Amniotic epithelial cell (primary cell): ENCODE measurements at regions not wholly inside any gene's neighbourhood (a gene's known extent, or its start where the extent isn't known, plus 50 kb on each side); places are given as distances from the start of the nearest gene placed in this dataset.
"Not testable (repeated sequence)": the region's sequence is repeated elsewhere in the genome, so short reads cannot be mapped to it uniquely, and the experiment has no call there.

Source experiments
- DNase-seq: peaks from one replicate; pipeline ENCODE4 v3.0.0-alpha.2; 2010; ENCODE audit warnings: low read depth

GRCh38 chr7:16369855-16370254, 51.5 kb downstream of the CRPPA start:
- DNase-seq: no peak

- DNase-seq: not testable (repeated sequence)
Observed at GRCh38 chr7:16369309-16369708, 52.0 kb downstream of the CRPPA start.

DNA sequence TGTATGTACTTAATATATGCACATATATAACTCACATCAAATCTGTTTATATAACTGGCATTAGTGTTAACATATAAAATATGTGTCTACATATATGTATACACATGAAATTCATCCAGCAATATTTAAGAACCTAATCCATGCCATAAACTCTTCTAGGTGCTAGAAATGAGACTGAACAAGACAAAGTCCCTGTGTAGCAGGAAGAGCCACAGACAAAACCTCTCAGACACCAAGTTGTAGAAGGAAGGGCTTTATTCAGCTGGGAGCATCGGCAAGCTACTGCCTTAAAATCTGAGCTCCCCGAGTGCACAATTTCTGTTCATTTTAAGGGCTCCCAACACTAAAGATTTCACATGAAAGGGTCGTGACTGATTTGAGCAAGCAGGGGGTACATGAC, 52.5 kb downstream of the CRPPA start:
- no peak for DNase-seq

DNA sequence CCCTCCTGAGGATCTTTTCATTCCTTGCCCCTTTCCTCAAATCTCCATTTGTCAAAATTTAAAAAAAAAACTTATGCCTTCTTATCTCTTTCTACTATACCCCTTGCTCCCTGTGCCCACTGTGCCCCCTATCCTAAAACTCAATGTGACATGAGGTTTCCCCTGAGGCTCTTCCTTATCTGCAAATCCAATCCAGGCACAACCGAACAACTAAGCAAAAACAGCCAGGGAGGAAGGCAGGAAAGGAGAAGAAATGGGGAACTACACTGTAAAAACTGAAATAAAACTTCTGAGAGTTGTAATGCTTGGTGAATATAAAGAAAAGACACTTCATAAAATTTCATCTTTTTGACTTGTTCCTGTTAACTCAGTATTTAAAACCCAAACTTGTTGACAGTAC, 54.2 kb downstream of the CRPPA start:
- DNase-seq: no peak

GRCh38 chr7:16365952-16366351, 55.4 kb downstream of the CRPPA start:
- DNase-seq: no peak

DNA sequence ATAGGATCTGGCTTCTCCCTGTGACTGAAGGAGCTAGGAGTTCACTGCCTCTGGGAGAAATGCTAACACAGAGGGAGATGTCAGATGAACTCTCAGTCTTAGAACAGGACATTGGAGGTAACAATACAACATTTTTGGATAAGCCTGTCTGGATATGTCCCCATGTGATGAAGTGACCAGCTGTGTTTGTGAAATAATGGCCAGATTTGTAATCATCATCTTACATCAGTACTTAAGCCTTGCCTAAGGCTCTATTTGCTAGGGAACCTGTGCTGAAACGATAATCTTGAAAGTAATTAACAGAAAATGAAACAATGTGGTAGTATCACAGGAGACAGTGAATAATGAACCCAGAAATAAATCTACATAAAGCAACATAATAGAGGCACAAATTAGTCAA, 56.2 kb downstream of the CRPPA start:
- DNase-seq: no peak

- DNase-seq: no peak
Observed at GRCh38 chr7:16359216-16359615, 62.1 kb downstream of the CRPPA start.

- no peak for DNase-seq
Observed at GRCh38 chr7:16357921-16358320, 63.4 kb downstream of the CRPPA start.

GRCh38 chr7:16357474-16357873, 63.9 kb downstream of the CRPPA start:
- DNase-seq: no peak

- peak; percentile 80 for DNase-seq
Observed at GRCh38 chr7:16356301-16356958, 64.9 kb downstream of the CRPPA start.

GRCh38 chr7:16354573-16354972, 66.8 kb downstream of the CRPPA start:
- DNase-seq: no peak

DNA sequence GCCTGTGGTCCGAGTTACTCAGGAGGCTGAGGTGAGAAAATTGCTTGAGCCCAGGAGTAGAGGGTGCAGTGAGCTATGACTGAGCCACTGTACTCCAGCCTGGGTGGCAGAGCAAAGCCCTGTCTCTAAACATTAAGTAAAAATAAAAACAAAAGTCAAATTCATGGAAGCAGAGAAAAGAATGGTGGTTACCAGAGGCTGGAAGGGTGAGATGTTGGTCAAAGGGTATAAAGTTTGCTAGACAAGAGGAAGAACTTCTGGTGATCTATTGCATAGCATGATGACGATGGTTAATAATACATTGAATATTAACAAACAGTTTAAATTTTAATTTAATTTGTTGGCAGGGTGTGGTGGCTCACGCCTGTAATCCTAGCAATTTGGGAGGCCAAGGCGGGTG, 68.1 kb downstream of the CRPPA start:
- DNase-seq: no peak

- no peak for DNase-seq
Observed at GRCh38 chr7:16350634-16351033, 70.7 kb downstream of the CRPPA start.

DNA sequence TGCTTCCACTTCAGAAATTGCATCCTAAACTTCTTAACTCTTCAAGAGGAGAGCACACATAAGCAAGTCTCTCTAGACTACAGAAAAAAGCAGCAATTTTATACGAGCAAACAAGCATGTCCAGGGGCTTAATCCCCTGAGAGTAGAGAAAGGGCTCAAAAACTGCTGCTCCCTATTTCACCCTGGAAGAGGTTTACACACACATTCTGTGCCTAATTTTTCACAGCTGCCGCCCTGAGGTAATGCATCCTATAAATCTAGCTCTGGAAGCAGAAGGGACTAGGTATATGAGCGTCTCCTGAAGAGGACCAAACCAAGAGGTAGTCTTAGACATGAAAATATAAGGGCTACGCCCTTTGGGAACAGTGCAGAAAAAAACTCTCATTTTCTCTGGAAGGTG, 73.1 kb downstream of the CRPPA start:
- no peak for DNase-seq

GRCh38 chr7:16347827-16348192, 73.5 kb downstream of the CRPPA start:
- peak; percentile 64 for DNase-seq

DNA sequence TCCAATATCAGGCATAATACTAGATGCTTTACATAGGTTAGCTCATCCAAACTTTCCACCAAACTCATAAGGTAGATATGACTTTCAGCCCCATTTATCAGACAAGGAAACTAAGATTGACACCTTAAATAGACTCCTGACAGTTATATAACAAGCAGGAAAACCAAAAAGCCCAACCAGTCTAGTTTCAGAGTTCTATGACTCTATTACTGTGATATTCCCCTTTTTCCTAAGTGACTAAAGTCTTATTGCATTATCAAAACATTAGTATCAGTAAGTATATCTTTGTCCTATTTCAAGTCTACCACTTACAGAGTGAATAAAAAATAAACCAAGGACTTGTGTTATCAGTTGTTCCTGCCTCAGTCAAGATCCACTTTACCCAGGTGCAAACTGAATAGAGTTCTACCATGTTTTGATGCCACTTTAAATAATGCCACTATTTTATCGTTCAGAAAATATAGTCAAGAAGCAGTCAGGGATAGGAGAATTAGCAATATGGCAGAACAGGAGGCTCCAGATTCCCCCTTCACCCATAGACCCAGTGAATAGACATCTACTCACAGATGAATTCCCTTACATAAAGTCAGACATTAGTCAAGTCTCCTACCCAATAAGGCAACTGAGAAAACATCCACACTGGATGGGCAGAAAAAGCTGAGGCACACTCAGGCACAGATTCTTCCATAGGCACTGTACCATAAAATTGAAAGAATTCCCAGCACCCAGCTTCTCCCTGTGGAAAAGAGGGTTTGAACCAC, 74.1 kb downstream of the CRPPA start:
- no peak for DNase-seq

- peak; percentile 88 for DNase-seq
Observed at GRCh38 chr7:16345979-16346958, 75.1 kb downstream of the CRPPA start.

DNA sequence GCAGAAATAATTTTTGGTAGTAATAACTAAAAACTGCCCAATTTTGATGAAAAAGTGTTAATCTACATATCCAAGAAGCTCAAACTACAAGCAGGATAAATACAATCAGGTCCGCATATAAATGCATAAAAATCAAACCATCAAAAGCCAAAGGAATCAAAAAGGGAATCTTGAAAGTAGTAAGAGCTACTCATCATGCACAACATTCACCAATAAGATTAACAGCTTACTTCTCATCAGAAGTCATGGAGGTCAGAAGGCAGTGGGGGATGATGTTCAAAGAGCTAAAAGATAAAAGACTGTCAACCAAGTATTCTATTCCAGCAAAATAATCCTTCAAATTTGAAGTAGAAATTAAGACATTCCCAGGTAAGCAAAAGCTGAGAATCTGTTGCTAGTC, 76.4 kb downstream of the CRPPA start:
- DNase-seq: no peak

- DNase-seq: no peak
Observed at GRCh38 chr7:16343612-16344011, 77.7 kb downstream of the CRPPA start.

- no peak for DNase-seq
Observed at GRCh38 chr7:16338065-16338464, 83.3 kb downstream of the CRPPA start.

DNA sequence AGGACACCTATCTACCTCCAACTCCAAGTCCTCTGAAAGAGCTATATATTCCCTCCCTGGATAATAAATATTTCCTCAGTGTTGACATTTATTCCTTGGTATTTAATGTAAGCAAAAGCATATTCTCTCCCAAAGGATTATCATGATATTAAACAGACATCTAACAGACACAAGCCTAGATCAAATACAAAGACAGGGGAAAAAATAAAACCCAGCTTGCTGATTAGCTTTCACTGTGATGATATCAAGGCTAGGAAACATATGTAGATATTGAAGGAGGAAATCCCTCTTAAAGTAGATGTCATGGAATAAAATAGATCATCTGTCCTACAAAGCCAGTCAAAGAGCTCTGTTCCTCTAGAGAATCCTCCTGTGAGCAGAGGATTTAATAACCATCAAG, 95.2 kb downstream of the CRPPA start:
- DNase-seq: no peak

- DNase-seq: no peak
Observed at GRCh38 chr7:16323313-16323712, 98.0 kb downstream of the CRPPA start.
